Calu3 (cell line): ENCODE measurements at regions not wholly inside any gene's neighbourhood (a gene's known extent, or its start where the extent isn't known, plus 50 kb on each side); places are given as distances from the start of the nearest gene placed in this dataset.

Source experiments
- BruUV-seq: library from RNA; stranded (reverse); fragments of 400-500 nt; replicated peaks from 2 replicates; lab custom pipeline; 2021; lab: Mats Ljungman, UMichigan
- CTCF ChIA-PET: fragments of 300-600 bp; sonication (Branson Sonifier 250); formaldehyde crosslinking; loops from one replicate; lab custom pipeline; 2022; ENCODE audit warnings: antibody characterized with exemption; lab: Charles Lee
- DNase-seq: peaks from one replicate; pipeline ENCODE4 v3.0.0; 2022
- H3K27ac Mint-ChIP-seq: one replicate; pipeline ENCODE4 v1.8.0; 2022; ENCODE audit warnings: mixed read lengths; ENCODE audit not compliant: unreplicated experiment
- H3K27me3 Mint-ChIP-seq: one replicate; pipeline ENCODE4 v1.8.0; 2022; ENCODE audit warnings: mixed read lengths; ENCODE audit not compliant: unreplicated experiment
- H3K36me3 Mint-ChIP-seq: one replicate; pipeline ENCODE4 v1.8.0; 2022; ENCODE audit warnings: mild to moderate bottlenecking, moderate library complexity, mixed read lengths; ENCODE audit not compliant: insufficient read depth, unreplicated experiment
- H3K4me1 Mint-ChIP-seq: one replicate; pipeline ENCODE4 v1.8.0; 2022; ENCODE audit warnings: mild to moderate bottlenecking, low read depth, mixed read lengths; ENCODE audit not compliant: unreplicated experiment
- H3K4me3 Mint-ChIP-seq: one replicate; pipeline ENCODE4 v1.8.0; 2022; ENCODE audit warnings: mild to moderate bottlenecking, low read depth, moderate library complexity, mixed read lengths; ENCODE audit not compliant: unreplicated experiment
- H3K9me3 Mint-ChIP-seq: one replicate; pipeline ENCODE4 v1.8.0; 2022; ENCODE audit warnings: low read depth, mixed read lengths; ENCODE audit not compliant: unreplicated experiment
- CTCF ChIP-seq: fragments of 200-600 bp; IDR thresholded peaks from one replicate; pipeline ENCODE4 v1.8.0; 2022; ENCODE audit warnings: antibody characterized with exemption; ENCODE audit not compliant: unreplicated experiment
- intact Hi-C: fragments of 100-400 bp; cut with micrococcal nuclease; formaldehyde crosslinking; loops from one replicate; pipeline ENCODE4 v1.10.0; 2022; ENCODE audit not compliant: unreplicated experiment

- CTCF ChIA-PET = no interaction called here
- intact Hi-C loops = no loop called here
- no peak for TF ChIP-seq CTCF
- Mint-ChIP-seq H3K9me3 (no peaks in the 10 kb centered on the region), H3K36me3 (no peaks in the 10 kb centered on the region), H3K4me1 (no peaks in the 10 kb centered on the region), H3K4me3 (no peak overlapping the region), H3K27ac (no peak overlapping the region), H3K27me3 (no peaks in the 10 kb centered on the region)
- BruUV-seq = no TSS peak
- DNase-seq = no peak
These were observed 202.2 kb upstream of the CMC1 start for GRCh38 chr3:28039234-28039633.

GRCh38 chr3:28039829-28040228, 201.6 kb upstream of the CMC1 start:
- intact Hi-C loops = no loop called here
- no peaks in the 10 kb centered on the region for H3K9me3 Mint-ChIP-seq
- H3K4me3 Mint-ChIP-seq = no peak overlapping the region
- BruUV-seq = no TSS peak
- no peaks in the 10 kb centered on the region for H3K27me3 Mint-ChIP-seq
- H3K27ac Mint-ChIP-seq = no peak overlapping the region
- H3K36me3 Mint-ChIP-seq = no peaks in the 10 kb centered on the region
- CTCF ChIA-PET = no interaction called here
- H3K4me1 Mint-ChIP-seq = no peaks in the 10 kb centered on the region
- no peak for TF ChIP-seq CTCF
- DNase-seq = no peak

- H3K4me3 Mint-ChIP-seq = no peak overlapping the region
- BruUV-seq = no TSS peak
- H3K9me3 Mint-ChIP-seq = no peaks in the 10 kb centered on the region
- H3K27ac Mint-ChIP-seq = no peak overlapping the region
- H3K4me1 Mint-ChIP-seq = no peaks in the 10 kb centered on the region
- CTCF ChIA-PET = no interaction called here
- no peaks in the 10 kb centered on the region for H3K36me3 Mint-ChIP-seq
- intact Hi-C loops = no loop called here
- no peaks in the 10 kb centered on the region for H3K27me3 Mint-ChIP-seq
- TF ChIP-seq CTCF = no peak
- DNase-seq = no peak
These were observed 199.3 kb upstream of the CMC1 start for GRCh38 chr3:28042095-28042635.

- Mint-ChIP-seq H3K27ac (no peak overlapping the region), H3K9me3 (no peaks in the 10 kb centered on the region), H3K27me3 (no peaks in the 10 kb centered on the region), H3K4me1 (no peaks in the 10 kb centered on the region), H3K4me3 (no peak overlapping the region), H3K36me3 (no peaks in the 10 kb centered on the region)
- no peak for DNase-seq
- CTCF ChIA-PET = no interaction called here
- BruUV-seq = no TSS peak
- intact Hi-C loops = no loop called here
- TF ChIP-seq CTCF = no peak
These were observed 198.7 kb upstream of the CMC1 start for GRCh38 chr3:28042707-28043106.
